ENCODE measurements at regions not wholly inside any gene's neighbourhood (a gene's known extent, or its start where the extent isn't known, plus 50 kb on each side); places are given as distances from the start of the nearest gene placed in this dataset.

GRCh38 chr20:52780462-52780861, 191.7 kb upstream of the TSHZ2 start:
- no peaks in the 10 kb centered on the region for H3F3A ChIP-seq (ENCODE audit: low read depth)
- no peaks in the 10 kb centered on the region for H3K79me2 ChIP-seq (ENCODE audit: low read depth)
- no peaks in the 10 kb centered on the region for H3K9me3 Mint-ChIP-seq
- no peak overlapping the region for H3K4me3 ChIP-seq
- no peaks in the 10 kb centered on the region for H3K27me3 ChIP-seq
- H2AFZ ChIP-seq (replicated peaks): no peak overlapping the region
- no peaks in the 10 kb centered on the region for H3K4me1 Mint-ChIP-seq
- peaks cover 2% of the 10 kb centered on the region for H3K27me3 Mint-ChIP-seq (ENCODE audit: insufficient read depth, low read depth)
- H3K4me3 Mint-ChIP-seq: no peak overlapping the region
- no peaks in the 10 kb centered on the region for H3K36me3 ChIP-seq
- no peaks in the 10 kb centered on the region for H4K20me1 ChIP-seq (ENCODE audit: low read depth)
- H3K27ac ChIP-seq: no peak overlapping the region
- no peak overlapping the region for H3K9ac ChIP-seq
- TF ChIP-seq EZH2phosphoT487 (IDR thresholded peaks at IDR 0.05) (no peak), CTCF (IDR thresholded peaks at IDR 0.05) (no peak), EZH2 (IDR thresholded peaks at IDR 0.05) (no peak)
- no peak overlapping the region for H3K4me2 ChIP-seq
- H3K4me1 ChIP-seq: no peaks in the 10 kb centered on the region
- H3K27ac Mint-ChIP-seq: no peak overlapping the region
- no peaks in the 10 kb centered on the region for H3K9me3 ChIP-seq (ENCODE audit: low read depth)
- H3K36me3 Mint-ChIP-seq: no peaks in the 10 kb centered on the region
- DNase-seq (ENCODE audit: low spot score): no peak

DNA sequence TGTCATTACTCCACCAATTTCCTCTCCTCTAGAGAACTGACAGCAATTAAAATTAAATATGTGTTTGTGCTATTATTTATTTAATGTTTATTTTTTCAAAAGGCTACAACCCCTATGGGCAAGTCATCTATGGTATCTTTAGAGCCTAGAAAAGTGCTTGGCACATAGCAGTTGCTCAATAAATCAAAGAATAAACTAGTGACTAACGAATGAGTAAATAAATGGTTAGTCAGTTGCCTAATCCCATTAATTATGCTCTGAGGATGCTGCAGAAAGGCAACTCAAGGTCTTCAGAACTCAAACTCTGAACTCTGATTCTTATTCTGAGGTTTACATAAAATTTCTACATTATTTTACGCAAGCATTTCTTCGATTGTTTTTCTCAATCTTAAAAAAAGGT, 193.0 kb upstream of the TSHZ2 start:
- Histone ChIP-seq H3K9me3 (ENCODE audit: low read depth) (no peaks in the 10 kb centered on the region), H3K4me1 (no peaks in the 10 kb centered on the region), H4K20me1 (ENCODE audit: low read depth) (no peaks in the 10 kb centered on the region), H3K4me3 (no peak overlapping the region), H3K9ac (no peak overlapping the region), H3K79me2 (ENCODE audit: low read depth) (no peaks in the 10 kb centered on the region), H3F3A (ENCODE audit: low read depth) (no peaks in the 10 kb centered on the region), H3K36me3 (no peaks in the 10 kb centered on the region), H3K27me3 (no peaks in the 10 kb centered on the region), H3K4me2 (no peak overlapping the region), H2AFZ (replicated peaks) (no peak overlapping the region), H3K27ac (no peak overlapping the region)
- no peak for TF ChIP-seq EZH2 (IDR thresholded peaks at IDR 0.05)
- TF ChIP-seq CTCF (IDR thresholded peaks at IDR 0.05): no peak
- TF ChIP-seq EZH2phosphoT487 (IDR thresholded peaks at IDR 0.05): no peak
- Mint-ChIP-seq H3K27ac (no peak overlapping the region), H3K4me3 (no peak overlapping the region), H3K4me1 (no peaks in the 10 kb centered on the region), H3K36me3 (no peaks in the 10 kb centered on the region), H3K27me3 (ENCODE audit: insufficient read depth, low read depth) (peaks cover 2% of the 10 kb centered on the region), H3K9me3 (no peaks in the 10 kb centered on the region)
- no peak for DNase-seq (ENCODE audit: low spot score)

DNA sequence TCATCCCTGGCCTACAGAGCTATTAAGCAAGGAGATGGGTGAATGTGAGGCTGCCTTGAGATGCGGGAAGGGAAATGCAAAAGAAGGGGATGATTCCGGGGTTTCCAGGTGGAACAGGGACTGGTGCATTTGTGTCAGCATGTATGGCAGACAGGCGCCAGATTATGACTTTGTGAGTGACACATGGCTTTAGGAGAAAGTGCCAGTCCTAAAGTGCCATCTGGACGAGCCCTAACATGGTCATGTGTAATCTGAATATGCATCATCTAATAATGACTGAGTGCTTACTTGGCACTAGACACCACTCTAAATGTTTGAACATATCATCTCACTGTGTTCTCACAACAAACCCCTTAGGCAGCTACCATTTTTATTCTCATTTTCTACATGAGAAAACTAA, 195.0 kb upstream of the TSHZ2 start:
- Histone ChIP-seq H3K9ac (no peak overlapping the region), H3K4me3 (no peak overlapping the region), H3K4me2 (no peak overlapping the region), H3K36me3 (no peaks in the 10 kb centered on the region), H3K27me3 (no peaks in the 10 kb centered on the region), H4K20me1 (ENCODE audit: low read depth) (no peaks in the 10 kb centered on the region), H3F3A (ENCODE audit: low read depth) (no peaks in the 10 kb centered on the region), H3K4me1 (no peaks in the 10 kb centered on the region), H2AFZ (replicated peaks) (no peak overlapping the region), H3K27ac (no peak overlapping the region), H3K9me3 (ENCODE audit: low read depth) (no peaks in the 10 kb centered on the region), H3K79me2 (ENCODE audit: low read depth) (no peaks in the 10 kb centered on the region)
- Mint-ChIP-seq H3K4me3 (no peak overlapping the region), H3K27me3 (ENCODE audit: insufficient read depth, low read depth) (peaks cover 2% of the 10 kb centered on the region), H3K27ac (no peak overlapping the region), H3K36me3 (no peaks in the 10 kb centered on the region), H3K4me1 (no peaks in the 10 kb centered on the region), H3K9me3 (no peaks in the 10 kb centered on the region)
- no peak for TF ChIP-seq CTCF (IDR thresholded peaks at IDR 0.05)
- TF ChIP-seq EZH2 (IDR thresholded peaks at IDR 0.05): no peak
- TF ChIP-seq EZH2phosphoT487 (IDR thresholded peaks at IDR 0.05): no peak
- DNase-seq (ENCODE audit: low spot score): no peak

DNA sequence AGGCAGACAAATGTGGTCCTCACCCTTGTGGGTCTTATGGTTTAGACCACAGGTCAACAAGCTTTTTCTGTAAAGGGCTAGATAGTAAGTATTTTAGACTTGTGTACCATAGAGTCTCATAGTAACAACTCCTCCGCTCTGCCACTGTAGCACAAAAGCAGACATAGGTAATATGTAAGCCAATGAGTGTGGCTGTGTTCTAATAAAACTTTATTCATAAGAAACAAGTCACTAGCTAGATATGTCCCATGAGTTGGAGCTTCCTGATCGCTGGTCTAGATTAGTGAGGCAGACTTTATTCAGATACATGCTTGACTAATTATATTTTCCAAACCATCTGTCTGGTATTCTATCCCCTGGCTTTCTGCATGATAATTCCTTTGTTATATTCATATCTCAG, 196.4 kb upstream of the TSHZ2 start:
- DNase-seq (ENCODE audit: low spot score): no peak
- Histone ChIP-seq H3K9me3 (ENCODE audit: low read depth) (no peaks in the 10 kb centered on the region), H3K4me3 (no peak overlapping the region), H3K27ac (no peak overlapping the region), H3F3A (ENCODE audit: low read depth) (no peaks in the 10 kb centered on the region), H3K4me1 (no peaks in the 10 kb centered on the region), H3K9ac (no peak overlapping the region), H3K4me2 (no peak overlapping the region), H4K20me1 (ENCODE audit: low read depth) (no peaks in the 10 kb centered on the region), H2AFZ (replicated peaks) (no peak overlapping the region), H3K79me2 (ENCODE audit: low read depth) (no peaks in the 10 kb centered on the region), H3K27me3 (no peaks in the 10 kb centered on the region), H3K36me3 (no peaks in the 10 kb centered on the region)
- Mint-ChIP-seq H3K36me3 (no peaks in the 10 kb centered on the region), H3K4me1 (no peaks in the 10 kb centered on the region), H3K27me3 (ENCODE audit: insufficient read depth, low read depth) (no peaks in the 10 kb centered on the region), H3K27ac (no peak overlapping the region), H3K9me3 (no peaks in the 10 kb centered on the region), H3K4me3 (no peak overlapping the region)
- TF ChIP-seq CTCF (IDR thresholded peaks at IDR 0.05) (no peak), EZH2phosphoT487 (IDR thresholded peaks at IDR 0.05) (no peak), EZH2 (IDR thresholded peaks at IDR 0.05) (no peak)
